Osteocyte (in vitro differentiated cells): ENCODE measurements at regions not wholly inside any gene's neighbourhood (a gene's known extent, or its start where the extent isn't known, plus 50 kb on each side); places are given as distances from the start of the nearest gene placed in this dataset.

ENCODE experiments used
- DNase-seq: peaks from one replicate; pipeline ENCODE4 v3.0.0; 2021; ENCODE audit warnings: mixed read lengths; ENCODE audit not compliant: unreplicated experiment; ENCODE audit errors: extremely low spot score
- H3K27ac Mint-ChIP-seq: one replicate; pipeline ENCODE4 v1.8.0; 2021; ENCODE audit warnings: mild to moderate bottlenecking, mixed read lengths; ENCODE audit not compliant: unreplicated experiment
- H3K27me3 Mint-ChIP-seq: one replicate; pipeline ENCODE4 v1.8.0; 2021; ENCODE audit warnings: mixed read lengths; ENCODE audit not compliant: unreplicated experiment
- H3K36me3 Mint-ChIP-seq: one replicate; pipeline ENCODE4 v1.8.0; 2021; ENCODE audit warnings: mixed read lengths; ENCODE audit not compliant: unreplicated experiment
- H3K4me1 Mint-ChIP-seq: one replicate; pipeline ENCODE4 v1.8.0; 2021; ENCODE audit warnings: mixed read lengths; ENCODE audit not compliant: unreplicated experiment
- H3K4me3 Mint-ChIP-seq: one replicate; pipeline ENCODE4 v1.8.0; 2021; ENCODE audit warnings: mild to moderate bottlenecking, moderate library complexity, mixed read lengths; ENCODE audit not compliant: unreplicated experiment
- H3K9me3 Mint-ChIP-seq: one replicate; pipeline ENCODE4 v1.8.0; 2021; ENCODE audit warnings: mixed read lengths; ENCODE audit not compliant: unreplicated experiment
- CTCF ChIP-seq: fragments of 200-600 bp; sonication (generic); IDR thresholded peaks from 2 replicates; pipeline ENCODE4 v1.5.0; 2021; ENCODE audit warnings: antibody characterized with exemption, mild to moderate bottlenecking, moderate library complexity

- H3K27ac Mint-ChIP-seq: no peak overlapping the region
- DNase-seq: no peak
- peaks cover 4% of the 10 kb centered on the region for H3K27me3 Mint-ChIP-seq
- H3K36me3 Mint-ChIP-seq: no peaks in the 10 kb centered on the region
- H3K4me1 Mint-ChIP-seq: no peaks in the 10 kb centered on the region
- H3K9me3 Mint-ChIP-seq: peaks cover 11% of the 10 kb centered on the region
- TF ChIP-seq CTCF: no peak
- H3K4me3 Mint-ChIP-seq: no peak overlapping the region
Measured at GRCh38 chr2:187208199-187208785, 239.8 kb downstream of the CALCRL start.

GRCh38 chr2:187207126-187207525, 240.9 kb downstream of the CALCRL start:
- Mint-ChIP-seq H3K4me3 (no peak overlapping the region), H3K4me1 (no peaks in the 10 kb centered on the region), H3K9me3 (peaks cover 11% of the 10 kb centered on the region), H3K27ac (no peak overlapping the region), H3K27me3 (peaks cover 4% of the 10 kb centered on the region), H3K36me3 (no peaks in the 10 kb centered on the region)
- DNase-seq: no peak
- no peak for TF ChIP-seq CTCF

- H3K36me3 Mint-ChIP-seq: no peaks in the 10 kb centered on the region
Measured at GRCh38 chr2:187206471-187206870, 241.6 kb downstream of the CALCRL start.

GRCh38 chr2:187206071-187206470, 242.0 kb downstream of the CALCRL start:
- DNase-seq: no peak
- Mint-ChIP-seq H3K27ac (no peak overlapping the region), H3K4me1 (no peaks in the 10 kb centered on the region), H3K9me3 (peaks cover 4% of the 10 kb centered on the region), H3K27me3 (peaks cover 4% of the 10 kb centered on the region), H3K36me3 (no peaks in the 10 kb centered on the region), H3K4me3 (no peak overlapping the region)
- no peak for TF ChIP-seq CTCF

More at GRCh38 chr2:187206471-187206870, 241.6 kb downstream of the CALCRL start:
- H3K27ac Mint-ChIP-seq: no peak overlapping the region
- no peaks in the 10 kb centered on the region for H3K4me1 Mint-ChIP-seq
- TF ChIP-seq CTCF: no peak
- H3K9me3 Mint-ChIP-seq: peaks cover 5% of the 10 kb centered on the region
- no peak overlapping the region for H3K4me3 Mint-ChIP-seq
- peaks cover 4% of the 10 kb centered on the region for H3K27me3 Mint-ChIP-seq
- DNase-seq: no peak

- Mint-ChIP-seq H3K4me3 (no peak overlapping the region), H3K4me1 (no peaks in the 10 kb centered on the region), H3K27me3 (peaks cover 7% of the 10 kb centered on the region), H3K36me3 (no peaks in the 10 kb centered on the region), H3K9me3 (no peaks in the 10 kb centered on the region), H3K27ac (no peak overlapping the region)
- DNase-seq: no peak
- TF ChIP-seq CTCF: no peak
Measured at GRCh38 chr2:187198136-187198535, 249.9 kb downstream of the CALCRL start.
